Panc1 (cell line): ENCODE measurements at regions not wholly inside any gene's neighbourhood (a gene's known extent, or its start where the extent isn't known, plus 50 kb on each side); places are given as distances from the start of the nearest gene placed in this dataset.

Source experiments
- ATAC-seq: fragments of 200-7000 bp; cut with Tn5 transposase; 2 replicates; pipeline ENCODE4 v1.9.1; 2020; ENCODE audit warnings: mild to moderate bottlenecking, moderate library complexity
- BruUV-seq: library from RNA; stranded (reverse); fragments of 400-500 nt; replicated peaks from 2 replicates; lab custom pipeline; 2021; lab: Mats Ljungman, UMichigan
- CTCF ChIA-PET: fragments of 300-600 bp; sonication (Branson Sonifier 250); formaldehyde crosslinking; loops from one replicate; lab custom pipeline; 2022; ENCODE audit warnings: antibody characterized with exemption; lab: Charles Lee
- POLR2A ChIA-PET: fragments of 300-600 bp; sonication (Branson Sonifier 250); formaldehyde crosslinking; loops from one replicate; lab custom pipeline; 2022; ENCODE audit warnings: antibody characterized with exemption; lab: Charles Lee
- DNase-seq: peaks from one replicate; pipeline ENCODE4 v3.0.0-alpha.2; 2010; ENCODE audit warnings: low read depth, low spot score
- H3K27ac ChIP-seq: 2 replicates; pipeline ENCODE4 v1.5.1; 2011; ENCODE audit warnings: mild to moderate bottlenecking, low read length, inconsistent platforms
- H3K27me3 ChIP-seq: fragments of 200-500 bp; sonication (Bioruptor generic); 2 replicates; pipeline ENCODE4 v1.6.0; 2014; ENCODE audit warnings: low read length, inconsistent platforms; ENCODE audit not compliant: control insufficient read depth, insufficient read depth
- H3K36me3 ChIP-seq: fragments of 200-500 bp; sonication (Bioruptor generic); 2 replicates; pipeline ENCODE4 v1.5.1; 2014; ENCODE audit warnings: inconsistent platforms, mild to moderate bottlenecking, low read length, moderate library complexity; ENCODE audit not compliant: control insufficient read depth, insufficient read depth
- H3K4me1 ChIP-seq: 2 replicates; pipeline ENCODE4 v1.5.1; 2011; ENCODE audit warnings: inconsistent platforms, mild to moderate bottlenecking, low read length, moderate library complexity; ENCODE audit not compliant: control insufficient read depth, insufficient read depth
- H3K4me3 ChIP-seq, 2 experiments: 2 replicates each; pipeline ENCODE4 v1.5.1; 2011 to 2012; ENCODE audit warnings: low read depth in 2 of 2, low read length in 2 of 2, mild to moderate bottlenecking in 2 of 2, inconsistent platforms in 1 of 2, moderate library complexity in 1 of 2
- H3K9me3 ChIP-seq: fragments of 200-500 bp; sonication (Bioruptor generic); 2 replicates; pipeline ENCODE4 v1.5.1; 2014; ENCODE audit warnings: low read depth, mild to moderate bottlenecking, inconsistent platforms, low read length, moderate library complexity; ENCODE audit not compliant: control insufficient read depth, insufficient read depth
- CTCF ChIP-seq: fragments of 450-650 bp; IDR thresholded peaks from 2 replicates; pipeline ENCODE4 v1.5.1; 2017; ENCODE audit warnings: mild to moderate bottlenecking
- POLR2AphosphoS5 ChIP-seq: IDR thresholded peaks from 2 replicates; pipeline ENCODE4 v1.6.1; 2012; ENCODE audit warnings: mild to moderate bottlenecking, low read depth, low read length, moderate library complexity
- REST ChIP-seq, 2 experiments: IDR thresholded peaks; 2 replicates each; pipeline ENCODE4 v1.6.1; 2011 to 2012; ENCODE audit warnings: low read depth in 2 of 2, control low read depth in 1 of 2, low read length in 1 of 2, mild to moderate bottlenecking in 1 of 2, moderate library complexity in 1 of 2; ENCODE audit not compliant: insufficient read depth in 1 of 2
- SIN3A ChIP-seq: IDR thresholded peaks from 2 replicates; pipeline ENCODE4 v1.6.1; 2012; ENCODE audit warnings: low read depth, mild to moderate bottlenecking, low read length, moderate library complexity, borderline replicate concordance; ENCODE audit not compliant: insufficient read depth
- TCF7L2 ChIP-seq: IDR thresholded peaks from 2 replicates; pipeline ENCODE4 v1.6.1; 2011; ENCODE audit warnings: mild to moderate bottlenecking, low read depth, low read length, inconsistent platforms
- in situ Hi-C: cut with HindIII; loops from 2 replicates; pipeline ENCODE4 v1.10.0; 2016; ENCODE audit warnings: low sequenced_read_pairs, low pct_unique_long_range_greater_than_20kb
- intact Hi-C: fragments of 100-400 bp; cut with micrococcal nuclease; formaldehyde crosslinking; loops from one replicate; pipeline ENCODE4 v1.10.0; 2022; ENCODE audit not compliant: unreplicated experiment

GRCh38 chr9:113712053-113712452 is 164.1 kb upstream of the ZNF618 start:
- CTCF ChIA-PET = no interaction called here
- Histone ChIP-seq H3K27me3 (no peaks in the 10 kb centered on the region), H3K27ac (no peak overlapping the region), H3K9me3 (no peaks in the 10 kb centered on the region), H3K4me1 (no peaks in the 10 kb centered on the region), H3K36me3 (no peaks in the 10 kb centered on the region), H3K4me3 (no peak overlapping the region)
- TF ChIP-seq TCF7L2 = no peak
- TF ChIP-seq REST (IDR thresholded peaks at IDR 0.05; ENCODE audit: insufficient read depth in 1 of 2, low read depth in 2 of 2, low read length in 1 of 2) = no peak
- no peak for TF ChIP-seq POLR2AphosphoS5
- TF ChIP-seq SIN3A = no peak
- TF ChIP-seq CTCF = no peak
- no peak for DNase-seq
- POLR2A ChIA-PET = no interaction called here
- in situ Hi-C loops (no loop called here), intact Hi-C loops (no loop called here)
- no TSS peak for BruUV-seq
- ATAC-seq = no peak

GRCh38 chr9:113715086-113715485 is 161.0 kb upstream of the ZNF618 start:
- BruUV-seq = no TSS peak
- ATAC-seq (no peak), DNase-seq (no peak)
- no peaks in the 10 kb centered on the region for H3K4me1 ChIP-seq
- in situ Hi-C loops = no loop called here
- H3K27ac ChIP-seq = no peak overlapping the region
- no peaks in the 10 kb centered on the region for H3K36me3 ChIP-seq
- no peak for TF ChIP-seq POLR2AphosphoS5
- no peak for TF ChIP-seq SIN3A
- TF ChIP-seq REST (IDR thresholded peaks at IDR 0.05; ENCODE audit: insufficient read depth in 1 of 2, low read depth in 2 of 2, low read length in 1 of 2) = no peak
- no peak for TF ChIP-seq CTCF
- H3K4me3 ChIP-seq = no peak overlapping the region
- H3K27me3 ChIP-seq = no peaks in the 10 kb centered on the region
- POLR2A ChIA-PET = no interaction called here
- intact Hi-C loops = no loop called here
- CTCF ChIA-PET = no interaction called here
- H3K9me3 ChIP-seq = no peaks in the 10 kb centered on the region
